Mesothelial cell of epicardium (in vitro differentiated cells): ENCODE measurements at regions not wholly inside any gene's neighbourhood (a gene's known extent, or its start where the extent isn't known, plus 50 kb on each side); places are given as distances from the start of the nearest gene placed in this dataset.

Experiments used
- DNase-seq, 2 experiments: peaks; one replicate each; pipeline ENCODE4 v3.0.0; 2021; ENCODE audit warnings: low spot score in 2 of 2; ENCODE audit not compliant: unreplicated experiment in 2 of 2
- H3K27ac Mint-ChIP-seq: 2 replicates; pipeline ENCODE4 v1.8.0; 2021; ENCODE audit warnings: mixed read lengths
- H3K27me3 Mint-ChIP-seq: 2 replicates; pipeline ENCODE4 v1.8.0; 2021; ENCODE audit warnings: low read depth, mixed read lengths
- H3K36me3 Mint-ChIP-seq: 2 replicates; pipeline ENCODE4 v1.8.0; 2021; ENCODE audit warnings: mixed read lengths
- H3K4me1 Mint-ChIP-seq: 2 replicates; pipeline ENCODE4 v1.8.0; 2021; ENCODE audit warnings: mixed read lengths
- H3K4me3 Mint-ChIP-seq: 2 replicates; pipeline ENCODE4 v1.8.0; 2021; ENCODE audit warnings: mild to moderate bottlenecking, moderate library complexity, mixed read lengths
- H3K9me3 Mint-ChIP-seq: 2 replicates; pipeline ENCODE4 v1.8.0; 2021; ENCODE audit warnings: mixed read lengths
- TF ChIP-seq, protein P1 (sequence below): fragments of 200-600 bp; sonication (generic); IDR thresholded peaks from one replicate; pipeline ENCODE4 v1.5.0; 2021; ENCODE audit warnings: antibody characterized with exemption; ENCODE audit not compliant: unreplicated experiment

DNA sequence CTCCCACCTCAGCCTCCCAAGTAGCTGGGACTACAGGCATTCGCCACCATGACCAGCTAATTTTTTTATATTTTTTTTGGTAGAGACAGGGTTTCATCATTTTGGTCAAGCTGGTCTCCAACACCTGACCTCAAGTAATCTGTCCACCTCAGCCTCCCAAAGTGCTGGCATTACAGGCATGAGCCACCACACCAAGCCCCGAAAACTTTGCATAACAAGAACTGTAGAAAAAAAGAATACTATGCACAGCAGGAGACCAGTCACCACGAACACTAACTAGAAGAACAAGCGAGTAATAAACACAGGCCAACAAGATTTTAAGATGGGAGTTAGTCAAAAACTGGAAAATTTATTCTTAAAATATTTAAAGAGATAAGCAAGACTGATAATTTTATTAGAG, 447.0 kb downstream of the ETV1 start:
- DNase-seq: no peak
- Mint-ChIP-seq H3K36me3 (no peaks in the 10 kb centered on the region), H3K4me1 (no peaks in the 10 kb centered on the region), H3K27ac (no peak overlapping the region), H3K4me3 (no peak overlapping the region), H3K9me3 (no peaks in the 10 kb centered on the region), H3K27me3 (no peaks in the 10 kb centered on the region)
- TF ChIP-seq, protein P1, sequence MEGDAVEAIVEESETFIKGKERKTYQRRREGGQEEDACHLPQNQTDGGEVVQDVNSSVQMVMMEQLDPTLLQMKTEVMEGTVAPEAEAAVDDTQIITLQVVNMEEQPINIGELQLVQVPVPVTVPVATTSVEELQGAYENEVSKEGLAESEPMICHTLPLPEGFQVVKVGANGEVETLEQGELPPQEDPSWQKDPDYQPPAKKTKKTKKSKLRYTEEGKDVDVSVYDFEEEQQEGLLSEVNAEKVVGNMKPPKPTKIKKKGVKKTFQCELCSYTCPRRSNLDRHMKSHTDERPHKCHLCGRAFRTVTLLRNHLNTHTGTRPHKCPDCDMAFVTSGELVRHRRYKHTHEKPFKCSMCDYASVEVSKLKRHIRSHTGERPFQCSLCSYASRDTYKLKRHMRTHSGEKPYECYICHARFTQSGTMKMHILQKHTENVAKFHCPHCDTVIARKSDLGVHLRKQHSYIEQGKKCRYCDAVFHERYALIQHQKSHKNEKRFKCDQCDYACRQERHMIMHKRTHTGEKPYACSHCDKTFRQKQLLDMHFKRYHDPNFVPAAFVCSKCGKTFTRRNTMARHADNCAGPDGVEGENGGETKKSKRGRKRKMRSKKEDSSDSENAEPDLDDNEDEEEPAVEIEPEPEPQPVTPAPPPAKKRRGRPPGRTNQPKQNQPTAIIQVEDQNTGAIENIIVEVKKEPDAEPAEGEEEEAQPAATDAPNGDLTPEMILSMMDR: no peak

DNA sequence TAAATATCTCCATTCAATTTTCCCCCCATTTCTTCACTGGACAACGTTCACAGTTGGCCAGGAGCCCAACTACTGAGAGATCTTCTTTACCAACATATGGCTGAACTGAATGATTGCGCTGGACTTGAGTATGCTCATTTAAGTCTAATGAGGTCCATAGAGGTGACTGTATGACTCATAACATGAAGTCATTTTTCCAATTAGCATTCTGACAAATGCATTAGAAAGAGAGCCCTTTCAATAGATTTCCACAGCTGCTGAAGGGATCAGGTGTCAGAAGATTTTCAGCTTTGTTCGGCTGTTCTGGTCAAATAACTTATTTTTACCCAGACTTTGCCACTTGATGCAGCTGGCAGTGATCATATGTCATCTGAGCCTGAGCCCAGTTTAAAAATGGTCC, 438.0 kb downstream of the ETV1 start:
- no peaks in the 10 kb centered on the region for H3K36me3 Mint-ChIP-seq
- H3K27ac Mint-ChIP-seq: no peak overlapping the region
- H3K27me3 Mint-ChIP-seq: no peaks in the 10 kb centered on the region
- no peak overlapping the region for H3K4me3 Mint-ChIP-seq
- TF ChIP-seq, protein P1: no peak
- H3K9me3 Mint-ChIP-seq: no peaks in the 10 kb centered on the region
- H3K4me1 Mint-ChIP-seq: no peaks in the 10 kb centered on the region
- no peak for DNase-seq

DNA sequence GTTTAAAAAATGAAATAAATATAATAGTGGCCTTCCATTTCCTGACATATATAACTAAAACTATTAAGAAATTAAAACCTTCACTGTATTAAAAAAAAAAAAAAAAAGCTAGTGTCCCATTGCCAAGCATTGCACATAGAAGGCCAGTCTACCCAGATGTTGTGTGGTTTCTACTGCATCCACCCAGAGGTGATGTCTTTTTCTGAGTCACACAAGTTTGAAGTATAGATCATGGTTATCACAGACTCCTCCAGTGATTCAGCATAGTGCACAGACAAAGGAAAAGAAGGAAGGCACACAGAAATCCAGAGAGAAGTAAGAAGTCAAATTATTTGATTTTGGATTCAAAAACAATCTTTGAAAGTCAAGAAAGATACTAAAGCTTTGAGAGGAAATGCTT, 429.0 kb downstream of the ETV1 start:
- Mint-ChIP-seq H3K36me3 (no peaks in the 10 kb centered on the region), H3K27ac (no peak overlapping the region), H3K27me3 (no peaks in the 10 kb centered on the region), H3K4me3 (no peak overlapping the region), H3K4me1 (peaks cover 4% of the 10 kb centered on the region), H3K9me3 (no peaks in the 10 kb centered on the region)
- no peak for DNase-seq
- TF ChIP-seq, protein P1: no peak

DNA sequence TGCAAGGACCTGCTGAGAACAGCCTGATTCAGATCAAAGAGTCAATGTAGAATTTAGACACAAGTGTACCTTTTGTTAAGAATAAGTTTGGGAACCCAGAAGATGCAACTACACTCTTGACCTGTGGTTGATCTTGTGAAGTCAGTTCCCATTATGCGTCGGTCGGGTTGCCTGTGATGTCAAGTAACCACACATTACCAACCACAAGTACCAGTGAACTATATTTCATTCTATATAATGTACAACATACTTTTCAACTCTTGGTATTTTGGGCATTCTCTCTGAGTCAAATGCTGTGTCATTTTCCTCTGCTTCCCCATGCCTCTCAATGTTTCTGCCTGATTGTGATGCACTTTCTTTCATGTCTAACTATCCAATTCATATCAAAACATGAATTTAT, 426.2 kb downstream of the ETV1 start:
- no peaks in the 10 kb centered on the region for H3K9me3 Mint-ChIP-seq
- H3K27me3 Mint-ChIP-seq: no peaks in the 10 kb centered on the region
- H3K36me3 Mint-ChIP-seq: no peaks in the 10 kb centered on the region
- peaks cover under 1% of the 10 kb centered on the region for H3K4me1 Mint-ChIP-seq
- no peak overlapping the region for H3K27ac Mint-ChIP-seq
- H3K4me3 Mint-ChIP-seq: no peak overlapping the region
- TF ChIP-seq, protein P1: no peak
- no peak for DNase-seq

DNA sequence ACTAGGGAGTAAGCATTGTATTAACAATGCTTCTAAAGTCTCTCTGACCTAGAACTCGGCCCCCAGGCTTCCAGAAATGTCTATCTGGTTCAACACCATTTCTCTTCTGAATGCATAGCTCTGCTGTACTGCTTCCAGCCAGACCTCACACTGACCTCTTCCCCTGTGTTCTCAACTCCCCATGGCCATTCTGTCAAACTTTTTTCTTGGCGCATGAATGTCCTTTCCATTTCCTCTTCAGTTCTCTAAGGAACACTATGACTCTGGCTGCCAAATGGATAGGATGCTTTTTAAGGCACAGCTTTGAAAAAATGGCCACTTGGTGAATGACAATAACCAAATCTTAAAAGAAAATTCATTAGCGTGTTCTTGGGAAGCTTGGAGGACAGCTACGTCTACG, 425.8 kb downstream of the ETV1 start:
- Mint-ChIP-seq H3K9me3 (no peaks in the 10 kb centered on the region), H3K27me3 (no peaks in the 10 kb centered on the region), H3K36me3 (no peaks in the 10 kb centered on the region), H3K4me3 (no peak overlapping the region), H3K27ac (no peak overlapping the region), H3K4me1 (no peaks in the 10 kb centered on the region)
- TF ChIP-seq, protein P1: no peak
- no peak for DNase-seq

DNA sequence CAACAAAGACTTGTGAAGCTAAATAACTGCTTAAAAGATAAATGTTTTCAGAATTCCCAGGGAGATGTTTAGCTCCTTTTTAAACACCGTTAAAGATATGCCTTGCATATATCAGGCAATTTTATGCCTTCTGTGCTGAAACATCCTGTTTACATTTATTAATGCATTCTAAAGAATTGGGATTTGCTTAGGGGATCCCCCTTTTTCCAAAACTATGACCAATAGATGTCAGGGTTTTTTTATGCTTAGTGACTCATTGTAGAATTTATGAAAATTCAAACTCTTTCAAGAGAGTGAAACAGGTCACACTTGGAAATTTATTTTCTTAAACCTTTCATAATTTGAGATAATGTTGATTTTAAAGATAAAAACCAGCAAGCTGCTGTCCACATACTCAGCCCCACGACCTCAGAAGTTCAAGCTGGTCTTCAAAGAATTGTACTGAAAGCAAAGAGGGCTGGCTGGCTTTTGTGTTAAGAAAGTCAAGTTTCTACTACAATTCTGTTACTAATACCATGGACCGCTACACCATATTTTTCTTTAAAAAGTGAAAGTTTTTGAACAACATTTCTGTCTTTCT, 411.8 kb downstream of the ETV1 start:
- Mint-ChIP-seq H3K4me1 (peaks cover 21% of the 10 kb centered on the region), H3K4me3 (no peak overlapping the region), H3K27me3 (no peaks in the 10 kb centered on the region), H3K9me3 (peaks cover 4% of the 10 kb centered on the region), H3K27ac (no peak overlapping the region), H3K36me3 (no peaks in the 10 kb centered on the region)
- TF ChIP-seq, protein P1: no peak
- no peak for DNase-seq
